OCI-LY7 (cell line): ENCODE measurements at regions not wholly inside any gene's neighbourhood (a gene's known extent, or its start where the extent isn't known, plus 50 kb on each side); places are given as distances from the start of the nearest gene placed in this dataset.

Experiments used
- CTCF ChIP-seq: fragments of 200-600 bp; sonication (generic); conservative IDR thresholded peaks from 2 replicates; pipeline ENCODE4 v1.5.1; 2014; ENCODE audit warnings: mild to moderate bottlenecking, antibody characterized with exemption, low read length, moderate library complexity, mixed read lengths
- EZH2phosphoT487 ChIP-seq: fragments of 200-600 bp; sonication (generic); IDR thresholded peaks from 2 replicates; pipeline ENCODE4 v1.6.1; 2018; ENCODE audit warnings: low read depth, borderline replicate concordance, mild to moderate bottlenecking, mixed run types, antibody characterized with exemption, low read length, moderate library complexity, mixed read lengths

DNA sequence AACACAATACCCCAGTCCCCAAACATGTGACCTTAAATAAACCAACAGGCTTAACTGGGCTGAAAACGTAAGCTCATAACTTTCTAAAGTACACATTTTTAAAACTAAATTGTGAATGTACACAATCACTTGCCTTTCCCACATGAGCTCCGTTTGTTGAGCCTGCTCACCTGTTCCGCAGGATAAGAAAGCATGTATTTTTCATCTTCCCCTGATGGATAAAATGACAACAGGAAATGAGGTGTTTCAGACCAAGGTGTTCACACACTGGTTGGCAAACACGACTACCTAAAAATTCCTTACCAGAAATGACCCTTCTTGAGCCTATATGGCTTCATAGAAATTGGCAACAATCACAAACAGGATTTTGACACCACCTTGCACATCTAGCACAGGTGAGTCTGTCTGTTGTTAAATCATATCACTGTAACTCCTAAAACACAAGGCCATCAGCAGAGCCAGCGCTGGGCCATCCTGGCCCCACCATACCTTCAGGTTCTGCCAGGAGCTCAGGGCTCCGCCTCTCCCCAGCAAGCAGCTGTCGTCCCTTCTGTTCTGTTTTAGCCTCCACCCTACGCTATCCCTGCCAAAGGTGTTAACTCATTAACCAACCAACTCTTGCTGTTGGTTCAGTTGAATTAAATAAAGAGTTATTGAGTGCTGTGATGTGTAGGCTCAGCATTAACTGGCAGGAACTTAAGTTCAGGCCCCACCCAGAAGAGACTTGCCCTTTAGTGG is 73.6 kb upstream of the RNF32 start:
- TF ChIP-seq CTCF, result no peak
- TF ChIP-seq EZH2phosphoT487, result no peak
